ENCODE measurements at regions not wholly inside any gene's neighbourhood (a gene's known extent, or its start where the extent isn't known, plus 50 kb on each side); places are given as distances from the start of the nearest gene placed in this dataset.
A peak's percentile ranks its signal among the peaks of the same experiment; 100 is the strongest.

DNA sequence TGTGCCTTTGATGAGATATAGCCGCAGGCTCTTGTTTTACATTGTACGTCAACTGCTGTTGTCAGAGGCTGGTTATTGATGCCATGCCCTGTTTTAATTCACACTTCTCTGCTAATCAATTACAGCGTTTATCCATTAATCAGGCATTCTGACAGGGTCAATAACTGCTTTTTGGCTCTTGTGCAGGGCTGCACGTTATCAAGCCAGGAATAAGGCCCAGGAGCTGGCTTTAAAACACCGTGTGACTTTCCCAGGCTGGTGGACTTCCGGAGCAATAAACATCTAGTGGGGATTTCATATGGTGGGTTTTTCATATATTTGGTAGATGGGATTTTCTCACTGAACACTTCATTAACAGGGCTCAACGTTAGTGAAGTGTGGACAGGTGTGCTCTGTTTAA, 221.7 kb downstream of the TM9SF2 start:
- Mint-ChIP-seq H3K27me3 (peaks cover 7% of the 10 kb centered on the region), H3K4me3 (peak overlapping the region; percentile 12), H3K27ac (no peak overlapping the region), H3K4me1 (ENCODE audit: unreplicated experiment) (peaks cover 19% of the 10 kb centered on the region), H3K36me3 (no peaks in the 10 kb centered on the region), H3K9me3 (no peaks in the 10 kb centered on the region)
- TF ChIP-seq, protein P1, sequence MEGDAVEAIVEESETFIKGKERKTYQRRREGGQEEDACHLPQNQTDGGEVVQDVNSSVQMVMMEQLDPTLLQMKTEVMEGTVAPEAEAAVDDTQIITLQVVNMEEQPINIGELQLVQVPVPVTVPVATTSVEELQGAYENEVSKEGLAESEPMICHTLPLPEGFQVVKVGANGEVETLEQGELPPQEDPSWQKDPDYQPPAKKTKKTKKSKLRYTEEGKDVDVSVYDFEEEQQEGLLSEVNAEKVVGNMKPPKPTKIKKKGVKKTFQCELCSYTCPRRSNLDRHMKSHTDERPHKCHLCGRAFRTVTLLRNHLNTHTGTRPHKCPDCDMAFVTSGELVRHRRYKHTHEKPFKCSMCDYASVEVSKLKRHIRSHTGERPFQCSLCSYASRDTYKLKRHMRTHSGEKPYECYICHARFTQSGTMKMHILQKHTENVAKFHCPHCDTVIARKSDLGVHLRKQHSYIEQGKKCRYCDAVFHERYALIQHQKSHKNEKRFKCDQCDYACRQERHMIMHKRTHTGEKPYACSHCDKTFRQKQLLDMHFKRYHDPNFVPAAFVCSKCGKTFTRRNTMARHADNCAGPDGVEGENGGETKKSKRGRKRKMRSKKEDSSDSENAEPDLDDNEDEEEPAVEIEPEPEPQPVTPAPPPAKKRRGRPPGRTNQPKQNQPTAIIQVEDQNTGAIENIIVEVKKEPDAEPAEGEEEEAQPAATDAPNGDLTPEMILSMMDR (conservative IDR thresholded peaks at IDR 0.05) = no peak
- DNase-seq (ENCODE audit: extremely low spot score, unreplicated experiment) = no peak

DNA sequence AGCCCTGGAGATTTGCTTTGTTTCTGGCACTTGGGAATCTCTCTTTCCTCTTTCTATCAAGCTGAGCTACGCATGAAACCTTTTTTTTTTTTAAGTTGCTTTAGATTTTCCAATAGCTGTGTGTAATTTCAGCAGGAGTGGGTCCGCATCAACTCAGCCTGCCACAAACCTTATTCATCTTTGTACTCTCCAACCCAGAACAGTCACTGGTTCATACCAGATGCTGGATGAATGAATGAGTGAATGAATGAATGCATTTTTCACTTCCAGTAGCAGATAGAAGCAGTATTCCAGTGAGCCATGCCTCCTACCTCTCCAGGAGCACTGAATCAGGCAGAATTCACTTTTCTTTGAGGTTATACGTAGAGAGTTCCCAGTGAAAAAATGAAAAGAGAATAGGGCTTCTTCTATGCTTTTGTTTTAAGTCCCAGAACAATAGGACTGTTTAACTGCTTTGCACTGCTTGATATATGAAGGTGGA, 221.1 kb downstream of the TM9SF2 start:
- no peak for DNase-seq (ENCODE audit: extremely low spot score, unreplicated experiment)
- no peaks in the 10 kb centered on the region for H3K36me3 Mint-ChIP-seq
- H3K9me3 Mint-ChIP-seq = no peaks in the 10 kb centered on the region
- H3K27me3 Mint-ChIP-seq = peaks cover 7% of the 10 kb centered on the region
- TF ChIP-seq, protein P1 (conservative IDR thresholded peaks at IDR 0.05) = no peak
- H3K4me3 Mint-ChIP-seq = no peak overlapping the region
- H3K27ac Mint-ChIP-seq = no peak overlapping the region
- peaks cover 19% of the 10 kb centered on the region for H3K4me1 Mint-ChIP-seq (ENCODE audit: unreplicated experiment)

DNA sequence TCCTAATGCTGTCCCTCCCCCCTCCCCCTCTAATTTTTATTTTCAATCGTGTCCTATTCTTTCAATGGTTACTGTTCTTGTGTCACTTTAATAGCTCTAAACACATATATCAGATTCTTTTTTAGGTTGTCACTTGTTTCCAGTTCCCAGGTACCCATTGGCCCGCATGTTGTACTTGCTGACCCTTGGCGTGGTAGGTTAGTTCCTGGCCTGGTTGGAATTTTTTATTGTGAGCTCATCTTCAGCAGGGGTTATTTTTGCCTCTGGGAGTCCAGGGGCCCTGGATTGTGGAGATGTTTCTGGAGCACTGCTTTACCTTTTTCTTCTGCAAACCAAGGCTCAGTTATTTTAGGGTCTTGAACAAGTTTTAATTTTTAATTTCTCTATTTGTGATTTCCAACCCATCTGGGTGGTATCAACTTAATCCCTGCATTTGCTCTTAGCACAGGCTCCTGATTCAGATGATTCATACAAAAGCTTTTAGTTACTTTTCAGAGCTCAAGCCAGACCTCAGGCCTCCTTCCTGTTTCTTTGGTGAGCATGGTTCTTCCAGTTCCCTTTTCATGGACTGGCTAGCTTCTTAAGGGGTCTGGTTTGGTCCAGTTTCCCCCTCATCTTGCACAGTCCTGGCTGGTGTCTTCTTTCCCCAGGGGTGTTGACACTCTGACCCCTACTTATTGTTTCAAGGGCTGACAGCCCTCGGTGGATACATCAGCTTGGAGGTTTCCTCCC, 220.5 kb downstream of the TM9SF2 start:
- H3K4me3 Mint-ChIP-seq = no peak overlapping the region
- H3K27ac Mint-ChIP-seq = no peak overlapping the region
- H3K4me1 Mint-ChIP-seq (ENCODE audit: unreplicated experiment) = peaks cover 19% of the 10 kb centered on the region
- peaks cover 7% of the 10 kb centered on the region for H3K27me3 Mint-ChIP-seq
- H3K9me3 Mint-ChIP-seq = no peaks in the 10 kb centered on the region
- H3K36me3 Mint-ChIP-seq = no peaks in the 10 kb centered on the region
- DNase-seq (ENCODE audit: extremely low spot score, unreplicated experiment) = no peak
- TF ChIP-seq, protein P1 (conservative IDR thresholded peaks at IDR 0.05) = no peak

DNA sequence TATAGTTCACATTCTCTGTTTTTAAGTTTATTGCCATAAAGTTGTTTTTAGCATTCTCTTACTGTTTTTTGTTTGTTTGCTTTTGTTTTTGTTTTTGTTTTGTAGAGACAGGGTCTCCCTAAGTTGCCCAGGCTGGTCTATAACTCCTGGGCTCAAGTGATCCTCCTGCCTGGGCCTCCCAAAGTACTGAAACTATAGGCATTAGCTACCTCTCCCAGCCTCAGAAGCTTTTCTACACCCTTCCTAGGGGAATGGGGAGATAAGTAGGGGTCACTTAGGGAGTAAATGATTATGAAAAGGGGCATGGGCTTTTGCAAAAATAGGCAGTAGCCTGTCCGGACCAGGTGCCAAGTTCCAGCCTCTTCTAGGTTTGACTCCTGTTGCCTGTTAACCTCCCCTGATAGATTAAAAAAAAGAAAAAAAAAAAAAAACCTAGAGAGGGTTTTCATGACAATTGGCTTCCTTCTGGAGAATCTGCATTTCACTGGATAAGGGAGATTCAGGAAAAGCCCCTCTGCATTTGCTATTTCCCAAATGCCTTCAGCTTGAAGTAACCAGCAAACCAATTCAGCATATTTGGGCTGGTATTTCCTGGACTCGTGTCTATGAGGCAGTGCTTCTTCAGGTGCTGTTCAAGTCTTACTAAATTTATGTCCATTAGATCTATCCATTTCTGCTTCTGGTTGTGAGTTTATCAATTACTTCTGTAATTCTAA, 216.8 kb downstream of the TM9SF2 start:
- DNase-seq (ENCODE audit: extremely low spot score, unreplicated experiment) = no peak
- Mint-ChIP-seq H3K27me3 (no peaks in the 10 kb centered on the region), H3K36me3 (no peaks in the 10 kb centered on the region), H3K27ac (no peak overlapping the region), H3K4me3 (no peak overlapping the region), H3K9me3 (no peaks in the 10 kb centered on the region), H3K4me1 (ENCODE audit: unreplicated experiment) (peaks cover 13% of the 10 kb centered on the region)
- TF ChIP-seq, protein P1 (conservative IDR thresholded peaks at IDR 0.05) = no peak

DNA sequence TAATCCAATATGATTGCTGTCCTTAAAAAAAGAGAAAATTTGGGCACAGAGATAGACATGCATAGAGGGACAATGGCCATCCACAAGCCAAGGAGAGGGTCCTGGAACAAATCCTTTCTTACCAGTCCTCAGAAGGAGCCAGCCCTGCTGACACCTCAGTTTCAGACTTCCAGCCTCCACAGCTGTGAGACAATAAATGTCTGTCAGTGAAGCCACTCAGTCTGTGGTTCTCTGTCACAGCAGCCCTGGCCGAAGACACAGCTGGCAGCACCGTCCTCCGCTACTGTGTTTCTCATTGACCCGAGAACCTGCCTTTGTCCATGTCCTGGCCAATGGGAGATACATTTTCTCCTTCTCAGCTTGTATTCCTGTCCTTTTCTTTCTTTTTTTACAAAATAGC, 207.9 kb downstream of the TM9SF2 start:
- Mint-ChIP-seq H3K4me1 (ENCODE audit: unreplicated experiment) (no peaks in the 10 kb centered on the region), H3K36me3 (no peaks in the 10 kb centered on the region), H3K9me3 (no peaks in the 10 kb centered on the region), H3K27ac (no peak overlapping the region), H3K4me3 (no peak overlapping the region), H3K27me3 (peaks cover 3% of the 10 kb centered on the region)
- no peak for DNase-seq (ENCODE audit: extremely low spot score, unreplicated experiment)
- TF ChIP-seq, protein P1 (conservative IDR thresholded peaks at IDR 0.05) = no peak
